Renal cortex interstitium (tissue), 11 donors: ENCODE measurements at regions not wholly inside any gene's neighbourhood (a gene's known extent, or its start where the extent isn't known, plus 50 kb on each side); places are given as distances from the start of the nearest gene placed in this dataset.
"Not testable (repeated sequence)": the region's sequence is repeated elsewhere in the genome, so short reads cannot be mapped to it uniquely, and the experiment has no call there.

ENCODE experiments used
- DNase-seq, 11 donors: peaks; one replicate each; pipeline ENCODE4 v3.0.0-alpha.2; 2013; ENCODE audit warnings: low read depth in 9 of 11, low spot score in 4 of 11; ENCODE audit errors: extremely low read depth in 1 of 11

DNA sequence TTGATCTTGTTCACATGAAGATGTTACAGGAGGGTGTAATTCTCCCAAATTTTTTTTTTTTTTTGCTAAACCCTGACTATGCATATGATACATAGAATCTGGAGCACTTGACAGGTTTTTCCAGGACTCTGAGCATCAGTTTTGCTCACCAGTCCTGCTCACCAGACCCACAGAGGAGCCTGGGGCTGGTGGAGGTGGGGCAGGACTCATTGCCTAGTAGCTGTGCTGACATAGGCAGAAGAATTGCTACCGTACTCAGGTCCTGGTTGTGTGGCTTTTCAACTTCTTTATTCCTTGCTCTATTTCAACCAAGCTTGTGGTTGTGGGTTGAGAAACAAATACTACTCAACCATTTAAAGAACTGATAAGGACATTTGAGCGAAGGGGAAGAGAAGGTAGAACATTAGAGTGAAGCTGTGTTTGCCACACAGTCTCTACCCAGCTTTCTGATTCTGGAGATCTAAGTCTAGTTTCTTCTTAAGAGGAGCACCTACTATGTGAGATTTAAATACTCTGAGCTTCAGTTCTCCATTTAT is 212.4 kb downstream of the UTP18 start:
- no peak for DNase-seq

DNA sequence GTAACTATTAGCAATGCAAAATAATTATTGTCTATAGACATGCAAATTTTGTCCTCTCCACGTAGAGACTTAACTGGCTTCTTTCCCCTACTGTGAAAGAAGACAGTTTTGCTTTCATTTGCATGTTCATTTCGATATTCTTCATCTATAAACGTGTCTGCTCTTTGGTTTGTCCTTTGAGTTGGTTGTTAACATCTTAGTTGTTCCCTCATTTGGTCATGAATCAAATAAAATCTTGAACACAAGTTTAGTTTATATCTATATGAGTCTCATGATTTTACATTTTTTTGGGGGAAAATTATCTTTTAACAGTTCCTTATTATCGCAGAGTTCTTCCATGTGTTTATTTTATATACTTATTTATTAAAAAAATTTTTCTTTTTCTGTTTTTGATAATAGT is 214.4 kb downstream of the UTP18 start:
- DNase-seq: no peak

DNA sequence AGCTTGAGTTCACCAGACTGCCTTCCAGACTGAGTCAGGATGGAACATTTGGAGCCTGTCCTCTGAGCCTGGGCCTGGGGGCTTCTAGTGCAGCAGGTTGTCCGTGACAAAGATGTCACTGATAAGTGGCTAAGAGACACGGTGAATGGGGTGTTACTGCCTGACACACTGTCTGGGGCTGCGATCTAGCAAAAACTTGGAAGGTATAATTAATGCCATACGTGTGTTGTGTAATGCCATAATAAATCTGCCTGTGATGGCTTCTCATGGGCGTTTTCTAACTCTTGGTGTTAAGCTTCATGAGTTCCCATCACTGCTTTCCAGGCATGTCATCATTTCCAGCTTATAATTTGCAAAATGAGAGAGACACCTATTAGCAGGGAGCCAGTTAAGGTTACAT is 215.4 kb downstream of the UTP18 start:
- no peak for DNase-seq

DNA sequence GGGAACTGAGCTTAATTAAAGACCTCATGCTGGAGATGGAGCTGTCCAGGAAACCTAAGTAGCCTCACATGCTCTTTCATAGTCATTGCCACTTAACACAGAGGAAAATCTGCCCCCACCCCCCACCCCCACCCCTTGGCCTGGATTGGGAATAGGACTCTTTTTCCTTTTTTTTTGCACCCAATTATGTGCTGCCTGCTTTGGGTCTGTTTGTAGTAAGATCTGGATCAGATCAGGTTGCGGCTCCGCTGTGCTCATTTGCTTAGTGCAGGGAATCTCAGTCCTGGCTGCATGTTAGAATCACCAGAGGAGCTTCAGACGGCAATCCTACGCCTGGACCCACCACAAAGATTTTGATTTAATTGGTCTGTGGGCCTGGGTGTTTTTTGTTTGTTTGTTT is 219.0 kb downstream of the UTP18 start:
- no peak for DNase-seq

DNA sequence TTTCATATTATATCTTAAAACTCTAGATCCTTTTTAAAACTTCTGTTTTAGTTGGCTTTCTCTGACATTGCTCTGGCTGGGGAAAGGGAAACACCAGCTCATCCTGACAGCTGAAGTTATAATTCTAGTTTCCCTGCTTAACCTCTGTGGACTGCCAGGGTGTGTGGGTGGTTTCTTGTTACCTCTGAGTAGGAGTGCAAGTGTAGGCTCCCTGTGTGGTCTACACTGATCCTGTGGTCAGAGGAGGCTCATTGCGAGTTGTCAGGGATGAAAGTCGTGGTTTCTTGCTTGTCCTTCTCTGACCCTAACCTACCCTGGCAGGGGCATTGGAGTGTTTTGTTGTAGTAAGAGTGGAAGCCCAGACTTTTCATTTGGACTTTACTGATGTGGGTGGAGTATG is 221.0 kb downstream of the UTP18 start:
- DNase-seq: no peak

DNA sequence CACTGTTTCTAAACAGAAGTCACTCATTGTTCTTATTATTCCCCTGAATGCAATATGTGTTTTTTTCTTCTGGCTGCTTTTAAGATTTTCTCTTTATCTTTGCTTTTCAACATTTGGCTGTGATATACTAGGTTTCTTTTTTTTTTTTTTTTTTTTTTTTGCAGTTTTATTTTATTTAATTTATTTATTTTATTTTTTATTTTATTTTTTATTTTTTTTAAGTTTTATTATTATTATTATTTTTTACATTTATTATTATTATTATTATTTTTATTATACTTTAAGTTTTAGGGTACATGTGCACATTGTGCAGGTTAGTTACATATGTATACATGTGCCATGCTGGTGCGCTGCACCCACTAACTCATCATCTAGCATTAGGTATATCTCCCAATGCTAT is 221.9 kb downstream of the UTP18 start:
- not testable (repeated sequence) for DNase-seq

- DNase-seq: no peak
Observed at GRCh38 chr17:51486091-51486490, 225.7 kb downstream of the UTP18 start.

GRCh38 chr17:51486885-51487520 is 226.7 kb downstream of the UTP18 start:
- DNase-seq: no peak

GRCh38 chr17:51487947-51488346 is 227.6 kb downstream of the UTP18 start:
- no peak for DNase-seq

DNA sequence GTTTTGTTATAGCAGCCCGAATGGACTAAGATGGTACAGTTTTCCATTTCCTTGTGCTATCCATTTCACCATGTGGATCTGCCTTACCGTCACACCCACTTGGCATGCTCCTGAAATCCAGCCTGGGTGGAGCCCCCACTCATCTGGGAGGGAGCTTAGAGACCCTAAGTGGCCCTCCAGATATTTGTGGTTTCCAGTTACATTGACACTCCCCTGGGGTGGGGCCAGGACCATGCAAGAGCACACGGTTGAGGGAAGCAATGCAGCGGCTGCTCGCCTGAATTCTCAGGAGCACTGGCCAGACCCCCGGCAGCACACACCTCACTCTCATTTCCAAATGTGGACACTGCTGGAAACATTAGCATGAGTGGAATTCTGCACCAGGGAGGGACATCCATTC is 231.1 kb downstream of the UTP18 start:
- DNase-seq: no peak

GRCh38 chr17:51493206-51493605 is 232.9 kb downstream of the UTP18 start:
- DNase-seq: no peak

- DNase-seq: no peak
Observed at GRCh38 chr17:51496378-51496777, 236.0 kb downstream of the UTP18 start.

DNA sequence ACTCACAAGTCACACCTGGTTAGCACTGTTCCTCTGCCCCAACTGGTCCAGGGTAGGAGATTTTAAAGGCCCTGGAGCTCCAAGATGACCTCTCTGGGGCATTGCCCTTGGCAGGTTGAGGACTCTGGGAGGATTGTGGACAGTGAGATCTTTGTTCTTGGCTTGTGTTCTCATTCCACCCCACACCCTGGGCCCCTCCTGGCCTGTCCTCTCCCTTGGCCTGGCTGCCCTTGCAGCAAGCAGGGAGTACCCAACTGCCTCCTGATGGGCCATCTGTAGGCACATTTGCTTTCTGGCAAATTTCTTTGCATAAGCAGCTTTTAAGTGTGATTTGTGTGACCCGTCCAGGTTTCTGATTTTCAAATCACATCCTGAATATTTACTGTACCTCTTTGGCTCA is 239.6 kb downstream of the UTP18 start:
- no peak for DNase-seq

DNA sequence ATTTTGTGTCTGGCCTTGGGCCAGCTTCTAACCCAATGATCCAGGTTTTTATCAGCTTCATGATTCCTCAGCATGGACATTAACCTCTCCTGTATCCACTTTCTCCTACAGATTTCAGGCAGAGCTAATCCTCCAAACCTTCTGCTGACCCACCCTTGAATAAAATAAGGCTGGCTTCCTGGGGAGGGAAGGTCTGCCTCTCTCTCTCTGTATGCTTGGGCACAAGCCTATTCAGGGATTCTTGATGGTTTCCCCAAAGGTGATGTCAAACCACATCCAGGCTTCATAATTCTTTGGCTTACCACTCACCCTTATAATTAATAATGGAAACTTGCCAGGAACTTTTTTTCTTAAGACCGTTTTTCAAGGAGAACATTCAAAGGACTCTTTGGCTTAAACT is 240.1 kb downstream of the UTP18 start:
- no peak for DNase-seq

- DNase-seq: no peak
Observed at GRCh38 chr17:51505450-51505849, 245.1 kb downstream of the UTP18 start.

GRCh38 chr17:51507444-51507843 is 247.1 kb downstream of the UTP18 start:
- no peak for DNase-seq

DNA sequence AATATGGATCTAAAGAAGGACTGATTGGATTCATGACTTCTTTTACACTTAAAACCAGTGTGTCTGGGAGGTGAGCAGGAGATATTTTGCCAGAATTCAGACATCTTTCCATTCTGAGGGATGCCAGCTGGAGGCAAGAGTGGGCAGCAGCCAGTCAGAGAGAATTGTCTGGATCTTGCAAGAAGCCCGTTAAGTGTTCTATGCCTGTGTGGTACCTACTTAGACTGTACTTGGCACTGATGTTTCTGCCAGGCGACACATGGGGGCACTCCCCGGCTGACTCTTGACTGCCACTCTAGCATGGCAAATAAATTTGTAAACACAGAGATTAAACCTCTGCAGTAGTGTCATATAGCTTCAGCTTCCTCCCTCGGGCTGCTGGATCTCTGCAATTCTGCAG is 247.7 kb downstream of the UTP18 start:
- DNase-seq: no peak

GRCh38 chr17:51510940-51511339 is 250.6 kb downstream of the UTP18 start:
- DNase-seq: no peak

- no peak for DNase-seq
Observed at GRCh38 chr17:51512220-51512907, 252.0 kb downstream of the UTP18 start.

- no peak for DNase-seq
Observed at GRCh38 chr17:51516924-51517323, 256.6 kb downstream of the UTP18 start.

DNA sequence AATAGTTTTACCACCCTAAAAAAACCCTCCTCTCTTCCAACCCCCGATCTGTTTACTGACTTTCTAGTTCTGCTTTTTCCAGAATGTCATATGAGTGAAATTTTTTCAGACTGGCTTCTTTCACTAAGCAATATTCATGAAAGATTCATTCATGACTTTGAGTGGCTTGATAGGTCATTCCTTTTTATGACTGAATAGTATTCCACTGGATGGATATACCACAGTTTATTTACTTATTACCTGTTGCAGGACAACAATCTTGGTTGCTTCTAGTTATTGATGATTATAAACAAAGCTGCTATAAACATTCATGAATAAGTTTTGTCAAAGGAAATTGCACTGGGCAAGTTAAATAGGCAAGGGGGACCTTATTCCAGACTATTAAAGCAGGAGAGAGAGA is 264.2 kb downstream of the UTP18 start:
- DNase-seq: no peak
